GM13976 (cell line): ENCODE measurements at regions not wholly inside any gene's neighbourhood (a gene's known extent, or its start where the extent isn't known, plus 50 kb on each side); places are given as distances from the start of the nearest gene placed in this dataset.

Source experiments
- DNase-seq: peaks from one replicate; pipeline ENCODE4 v3.0.0; 2012; ENCODE audit warnings: low spot score
- in situ Hi-C: fragments of 300-500 bp; cut with MboI; formaldehyde crosslinking; loops from one replicate; pipeline ENCODE4 v1.12.0; 2022; ENCODE audit warnings: low sequenced_read_pairs, mixed read lengths, inconsistent platforms; ENCODE audit not compliant: unreplicated experiment
- TF ChIP-seq, protein P1 (sequence below): IDR thresholded peaks from 2 replicates; pipeline ENCODE4 v1.5.1; 2012; ENCODE audit warnings: borderline replicate concordance, mild to moderate bottlenecking; ENCODE audit not compliant: insufficient read depth; ENCODE audit errors: extremely low read depth, missing control alignments, control extremely low read depth

DNA sequence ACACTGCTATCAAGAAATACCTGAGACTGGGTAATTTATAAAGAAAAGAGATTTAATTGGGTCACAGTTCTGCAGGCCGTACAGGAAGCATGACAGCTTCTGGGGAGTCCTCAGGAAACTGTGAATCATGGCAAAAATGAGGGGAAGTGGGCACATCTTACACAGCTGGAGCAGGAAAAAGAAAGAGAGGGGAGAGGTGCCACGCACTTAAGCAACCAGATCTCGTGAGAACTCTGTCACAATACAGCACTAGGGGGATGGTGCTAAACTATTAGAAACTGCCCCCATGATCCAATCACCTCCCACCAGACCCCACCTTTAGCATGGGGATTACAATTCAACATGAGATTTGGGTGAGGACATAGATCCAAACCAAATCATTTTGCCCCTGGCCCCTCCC lies 105.5 kb upstream of the CPLX2 start:
- in situ Hi-C loops: no loop called here

DNA sequence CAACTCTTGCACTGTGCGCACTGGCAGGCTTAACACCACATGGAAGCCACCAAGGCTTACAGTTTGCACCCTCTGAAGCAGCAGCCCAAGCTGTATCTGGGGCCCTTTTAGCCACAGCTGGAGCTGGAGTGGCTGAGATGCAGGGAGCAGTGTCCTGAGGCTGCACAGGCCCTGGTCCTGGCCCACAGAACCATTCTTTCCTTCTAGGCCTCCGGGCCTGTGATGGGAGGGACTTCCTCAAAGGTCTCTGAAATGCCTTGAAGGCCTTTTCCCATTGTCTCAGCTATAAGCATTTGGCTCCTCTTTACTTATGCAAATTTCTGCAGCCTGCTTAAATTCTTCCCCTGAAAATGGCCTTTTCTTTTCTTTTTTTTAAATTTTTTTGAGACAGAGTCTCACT lies 104.4 kb upstream of the CPLX2 start:
- no peak for DNase-seq
- in situ Hi-C loops: no loop called here

More for the DNA sequence above, 105.5 kb upstream of the CPLX2 start:
- no peak for DNase-seq
- TF ChIP-seq, protein P1, sequence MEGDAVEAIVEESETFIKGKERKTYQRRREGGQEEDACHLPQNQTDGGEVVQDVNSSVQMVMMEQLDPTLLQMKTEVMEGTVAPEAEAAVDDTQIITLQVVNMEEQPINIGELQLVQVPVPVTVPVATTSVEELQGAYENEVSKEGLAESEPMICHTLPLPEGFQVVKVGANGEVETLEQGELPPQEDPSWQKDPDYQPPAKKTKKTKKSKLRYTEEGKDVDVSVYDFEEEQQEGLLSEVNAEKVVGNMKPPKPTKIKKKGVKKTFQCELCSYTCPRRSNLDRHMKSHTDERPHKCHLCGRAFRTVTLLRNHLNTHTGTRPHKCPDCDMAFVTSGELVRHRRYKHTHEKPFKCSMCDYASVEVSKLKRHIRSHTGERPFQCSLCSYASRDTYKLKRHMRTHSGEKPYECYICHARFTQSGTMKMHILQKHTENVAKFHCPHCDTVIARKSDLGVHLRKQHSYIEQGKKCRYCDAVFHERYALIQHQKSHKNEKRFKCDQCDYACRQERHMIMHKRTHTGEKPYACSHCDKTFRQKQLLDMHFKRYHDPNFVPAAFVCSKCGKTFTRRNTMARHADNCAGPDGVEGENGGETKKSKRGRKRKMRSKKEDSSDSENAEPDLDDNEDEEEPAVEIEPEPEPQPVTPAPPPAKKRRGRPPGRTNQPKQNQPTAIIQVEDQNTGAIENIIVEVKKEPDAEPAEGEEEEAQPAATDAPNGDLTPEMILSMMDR: no peak

DNA sequence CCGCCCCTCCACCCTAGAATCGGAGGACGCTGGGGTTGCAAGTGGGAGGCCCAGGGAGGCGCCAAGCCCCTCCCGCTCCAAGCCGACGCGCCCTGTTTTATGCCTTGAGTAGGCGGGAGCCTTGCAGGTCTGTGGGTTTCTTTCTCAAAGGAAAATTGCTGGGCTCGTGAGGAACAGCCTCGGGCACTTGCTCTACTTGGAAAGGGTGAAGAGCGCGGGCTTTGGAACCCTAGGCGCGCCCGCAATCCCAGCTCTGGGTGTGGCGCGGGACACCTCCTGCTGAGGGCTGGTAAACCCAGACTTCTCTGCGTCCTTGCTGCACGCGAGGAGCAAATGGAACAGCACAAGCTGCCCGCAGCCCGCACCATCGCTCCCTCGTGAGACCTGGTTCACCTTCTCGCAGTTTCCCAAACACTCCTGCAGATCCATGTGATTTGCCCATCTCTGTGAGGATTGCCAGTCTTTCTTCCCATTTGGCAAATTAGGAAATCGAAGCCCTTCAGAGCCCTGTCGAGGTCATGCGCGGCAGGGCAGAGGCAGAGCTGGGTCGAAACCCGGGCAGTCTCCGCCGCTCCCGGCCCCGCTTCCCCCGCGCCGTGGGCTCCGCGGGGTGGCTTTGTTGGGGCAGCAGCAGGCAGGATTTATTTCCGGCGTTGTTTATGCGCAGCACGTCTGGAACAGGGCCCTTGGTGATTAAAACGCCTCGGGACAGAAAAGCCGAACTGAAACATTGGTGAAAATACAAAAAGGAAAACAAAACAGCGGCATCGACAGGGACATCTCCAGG lies 98.4 kb upstream of the CPLX2 start:
- TF ChIP-seq, protein P1: no peak
- in situ Hi-C loops: no loop called here
- no peak for DNase-seq

More for the DNA sequence above, 104.4 kb upstream of the CPLX2 start:
- TF ChIP-seq, protein P1: no peak

DNA sequence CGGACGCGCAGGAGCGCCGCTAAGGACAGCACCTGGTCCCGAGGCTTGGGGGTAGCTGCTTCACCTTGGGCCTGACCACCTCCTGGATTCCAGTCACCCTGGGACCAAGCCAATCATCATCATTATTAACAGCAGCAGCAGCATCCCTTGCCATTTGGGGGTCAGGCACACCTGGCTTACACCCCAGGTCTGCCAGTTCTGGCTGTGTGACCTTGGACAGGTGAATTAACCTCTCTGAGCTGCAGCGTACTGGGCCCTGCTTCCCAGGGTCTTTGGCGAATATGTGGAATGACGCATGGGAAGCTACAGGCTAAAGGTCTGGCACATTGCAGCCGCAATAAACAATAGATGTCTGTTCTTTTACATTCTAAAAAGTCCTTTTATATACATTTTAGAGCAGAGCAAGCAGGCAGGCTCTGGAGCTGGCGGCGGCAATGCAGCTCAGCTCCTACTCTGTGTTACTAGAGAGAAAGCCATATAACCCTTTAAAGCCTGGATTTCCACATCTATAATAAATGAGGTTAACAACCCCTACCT lies 97.8 kb upstream of the CPLX2 start:
- DNase-seq: no peak
- TF ChIP-seq, protein P1: no peak
- in situ Hi-C loops: no loop called here

DNA sequence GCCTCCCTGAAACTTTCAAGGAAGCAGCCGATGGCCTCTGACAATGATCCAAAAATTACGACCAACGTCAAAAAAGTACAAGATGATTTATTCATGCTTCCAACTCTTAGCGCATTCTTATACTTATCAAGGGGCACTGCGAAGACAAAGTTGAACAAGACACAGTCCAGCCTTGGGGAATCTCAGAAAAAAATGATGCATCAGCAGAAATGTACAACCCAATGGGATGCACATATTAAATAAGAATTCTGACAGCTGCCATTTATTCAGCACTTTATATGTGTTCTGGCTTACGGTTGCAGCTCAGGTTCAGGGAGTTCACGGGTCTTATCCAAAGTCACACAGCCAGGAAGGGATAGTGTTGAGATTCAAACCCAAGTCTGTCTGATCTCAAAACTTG lies 96.0 kb upstream of the CPLX2 start:
- in situ Hi-C loops: no loop called here
- DNase-seq: no peak
- TF ChIP-seq, protein P1: no peak

DNA sequence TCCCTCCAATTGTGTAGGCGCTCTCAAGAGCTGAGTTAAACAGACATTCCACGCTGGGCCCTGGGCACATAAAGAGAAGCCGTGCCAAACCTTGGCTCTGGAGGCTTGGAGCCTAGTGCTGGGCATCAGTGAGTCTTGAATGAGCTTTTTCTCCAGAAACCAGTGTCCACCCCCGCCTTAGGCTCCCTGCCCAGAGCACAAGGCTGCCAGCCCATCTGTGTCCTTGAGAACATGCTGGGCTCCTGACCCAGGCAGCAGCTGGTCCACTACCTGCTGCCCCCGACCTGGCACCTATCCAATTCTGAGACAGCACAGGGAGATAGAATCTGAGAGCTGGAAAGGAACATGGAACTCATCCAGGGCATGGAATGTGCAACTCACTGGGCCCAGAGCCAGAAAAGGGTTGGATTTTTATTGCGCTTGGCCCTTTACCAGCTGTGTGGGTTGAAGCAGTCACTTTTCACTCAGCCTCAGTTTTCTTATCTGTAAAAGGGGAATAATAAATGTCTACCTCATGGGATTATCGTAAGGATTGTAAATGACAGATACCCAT lies 92.4 kb upstream of the CPLX2 start:
- TF ChIP-seq, protein P1: no peak
- in situ Hi-C loops: no loop called here
- DNase-seq: no peak

DNA sequence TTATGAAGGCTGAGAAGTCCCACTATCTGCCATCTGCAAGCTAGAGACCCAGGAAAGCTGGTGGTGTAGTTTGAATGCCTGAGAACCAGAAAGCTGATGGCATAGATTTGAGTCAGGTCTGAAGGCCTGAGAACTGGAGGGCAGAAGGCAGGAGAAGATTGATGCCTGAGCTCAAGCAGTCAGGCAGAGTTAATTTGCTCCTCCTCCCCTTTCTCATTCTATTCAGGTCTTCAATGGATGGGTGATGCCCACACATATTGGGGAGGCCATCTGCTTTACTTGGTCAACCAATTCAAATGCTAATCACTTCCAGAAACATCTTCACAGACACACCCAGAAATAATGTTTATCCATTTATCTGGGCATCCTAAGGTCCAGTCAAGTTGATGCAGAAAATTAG lies 87.6 kb upstream of the CPLX2 start:
- in situ Hi-C loops: no loop called here
- TF ChIP-seq, protein P1: no peak
- no peak for DNase-seq
